HEK293 (cell line): ENCODE measurements at regions not wholly inside any gene's neighbourhood (a gene's known extent, or its start where the extent isn't known, plus 50 kb on each side); places are given as distances from the start of the nearest gene placed in this dataset.
"Not testable (repeated sequence)": the region's sequence is repeated elsewhere in the genome, so short reads cannot be mapped to it uniquely, and the experiment has no call there.

ENCODE experiments used
- CTCF ChIA-PET: fragments of 350-600 bp; formaldehyde crosslinking; extraction: SDS; loops from one replicate; lab custom pipeline; 2021; ENCODE audit warnings: antibody characterized with exemption; lab: Yijun Ruan, JAX
- POLR2A ChIA-PET: fragments of 300-600 bp; formaldehyde crosslinking; extraction: SDS; loops from one replicate; lab custom pipeline; 2020; ENCODE audit warnings: antibody characterized with exemption, inconsistent platforms; lab: Yijun Ruan, JAX
- H3K27ac ChIP-seq: fragments of 200-500 bp; sonication (Bioruptor generic); 2 replicates; pipeline ENCODE4 v1.5.1; 2014; ENCODE audit warnings: low read depth, low read length, control low read depth, inconsistent platforms; ENCODE audit errors: extremely low read depth
- H3K36me3 ChIP-seq, 2 experiments: fragments of 200-500 bp in 1 of 2; sonication (Bioruptor generic) in 1 of 2; 1 replicate in 1 of 2; 2 replicates in 1 of 2; pipeline ENCODE4 v1.5.1; 2014 to 2017; ENCODE audit warnings: inconsistent platforms in 2 of 2, low read length in 2 of 2; ENCODE audit not compliant: control insufficient read depth in 2 of 2, insufficient read depth in 1 of 2
- H3K4me1 ChIP-seq: fragments of 200-500 bp; sonication (Bioruptor generic); 2 replicates; pipeline ENCODE4 v1.5.1; 2014; ENCODE audit warnings: mild to moderate bottlenecking, low read length, inconsistent platforms; ENCODE audit not compliant: control insufficient read depth, insufficient read depth
- H3K4me3 ChIP-seq: 2 replicates; pipeline ENCODE4 v1.5.1; 2011; ENCODE audit warnings: low read depth, mild to moderate bottlenecking, control low read depth, low read length, moderate library complexity
- H3K9me3 ChIP-seq: fragments of 200-500 bp; sonication (Bioruptor generic); 2 replicates; pipeline ENCODE4 v1.5.1; 2014; ENCODE audit warnings: low read depth, low read length, inconsistent platforms; ENCODE audit not compliant: control insufficient read depth, insufficient read depth
- HOXA7 ChIP-seq: sonication (generic); formaldehyde crosslinking; IDR thresholded peaks from 2 replicates; pipeline ENCODE4 v1.8.1; 2022; ENCODE audit warnings: missing genetic modification reagents, borderline replicate concordance
- KLF9 ChIP-seq: fragments of 450-650 bp; formaldehyde crosslinking; IDR thresholded peaks from 2 replicates; pipeline ENCODE4 v1.5.1; 2016; ENCODE audit warnings: missing biosample characterization, missing genetic modification characterization, low read depth
- MEIS1 ChIP-seq: sonication (generic); formaldehyde crosslinking; IDR thresholded peaks from 2 replicates; pipeline ENCODE4 v1.8.1; 2022; ENCODE audit warnings: missing genetic modification reagents, mild to moderate bottlenecking, borderline replicate concordance
- SCRT2 ChIP-seq: fragments of 450-650 bp; formaldehyde crosslinking; IDR thresholded peaks from 2 replicates; pipeline ENCODE4 v1.5.1; 2016; ENCODE audit warnings: missing biosample characterization, missing genetic modification characterization
- ZNF112 ChIP-seq: fragments of 450-650 bp; formaldehyde crosslinking; IDR thresholded peaks from 2 replicates; pipeline ENCODE4 v1.5.0; 2017; ENCODE audit warnings: missing biosample characterization, missing genetic modification characterization
- ZNF23 ChIP-seq: fragments of 450-650 bp; formaldehyde crosslinking; IDR thresholded peaks from 2 replicates; pipeline ENCODE4 v1.5.1; 2016; ENCODE audit warnings: missing biosample characterization, missing genetic modification characterization, borderline replicate concordance
- ZNF549 ChIP-seq: fragments of 450-650 bp; IDR thresholded peaks from 2 replicates; pipeline ENCODE4 v1.5.1; 2018; ENCODE audit warnings: missing biosample characterization, missing genetic modification characterization, mild to moderate bottlenecking, inconsistent platforms, moderate library complexity
- ZNF624 ChIP-seq: fragments of 450-650 bp; formaldehyde crosslinking; IDR thresholded peaks from 2 replicates; pipeline ENCODE4 v1.5.1; 2017; ENCODE audit warnings: missing biosample characterization, missing genetic modification characterization
- ZNF776 ChIP-seq: fragments of 450-650 bp; formaldehyde crosslinking; IDR thresholded peaks from 2 replicates; pipeline ENCODE4 v1.5.0; 2017; ENCODE audit warnings: missing biosample characterization, missing genetic modification characterization, borderline replicate concordance
- TF ChIP-seq, protein P1 (sequence below): fragments of 450-650 bp; formaldehyde crosslinking; IDR thresholded peaks from 2 replicates; pipeline ENCODE4 v1.5.1; 2016; ENCODE audit warnings: missing biosample characterization, missing genetic modification characterization
- TF ChIP-seq, protein P2 (sequence below): fragments of 450-650 bp; formaldehyde crosslinking; IDR thresholded peaks from 2 replicates; pipeline ENCODE4 v1.5.1; 2016; ENCODE audit warnings: missing biosample characterization, missing genetic modification characterization
- TF ChIP-seq, protein P3 (sequence below): fragments of 450-650 bp; formaldehyde crosslinking; IDR thresholded peaks from 2 replicates; pipeline ENCODE4 v1.5.1; 2016; ENCODE audit warnings: missing biosample characterization, missing genetic modification characterization, borderline replicate concordance
- TF ChIP-seq, protein P4 (sequence below): fragments of 450-650 bp; formaldehyde crosslinking; IDR thresholded peaks from 2 replicates; pipeline ENCODE4 v1.5.1; 2016; ENCODE audit warnings: missing biosample characterization, missing genetic modification characterization, low read depth
- TF ChIP-seq, protein P5 (sequence below): fragments of 450-650 bp; formaldehyde crosslinking; conservative IDR thresholded peaks from 2 replicates; pipeline ENCODE4 v1.5.1; 2016; ENCODE audit warnings: low read depth, missing biosample characterization, missing genetic modification characterization

DNA sequence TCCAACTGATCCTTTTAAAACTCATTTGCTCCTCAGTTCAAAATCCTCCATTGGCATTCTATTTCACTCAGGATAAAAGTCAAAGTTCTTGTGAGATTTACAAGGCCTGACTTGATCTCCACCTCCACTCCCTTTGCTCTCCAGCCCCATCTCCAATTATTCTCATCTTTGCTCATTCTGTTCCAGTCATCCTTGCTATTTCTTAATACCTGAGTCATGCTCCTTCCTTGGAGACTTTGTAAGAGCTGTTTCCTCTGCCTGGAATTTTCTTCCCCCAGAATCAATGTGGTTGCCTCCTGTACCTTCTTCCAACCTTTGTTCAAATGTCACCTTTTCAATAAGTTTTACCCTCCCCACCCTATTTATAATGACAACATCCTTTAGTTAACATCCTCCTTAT lies 373.5 kb downstream of the HTR1B start (continued):
- TF ChIP-seq, protein P1, sequence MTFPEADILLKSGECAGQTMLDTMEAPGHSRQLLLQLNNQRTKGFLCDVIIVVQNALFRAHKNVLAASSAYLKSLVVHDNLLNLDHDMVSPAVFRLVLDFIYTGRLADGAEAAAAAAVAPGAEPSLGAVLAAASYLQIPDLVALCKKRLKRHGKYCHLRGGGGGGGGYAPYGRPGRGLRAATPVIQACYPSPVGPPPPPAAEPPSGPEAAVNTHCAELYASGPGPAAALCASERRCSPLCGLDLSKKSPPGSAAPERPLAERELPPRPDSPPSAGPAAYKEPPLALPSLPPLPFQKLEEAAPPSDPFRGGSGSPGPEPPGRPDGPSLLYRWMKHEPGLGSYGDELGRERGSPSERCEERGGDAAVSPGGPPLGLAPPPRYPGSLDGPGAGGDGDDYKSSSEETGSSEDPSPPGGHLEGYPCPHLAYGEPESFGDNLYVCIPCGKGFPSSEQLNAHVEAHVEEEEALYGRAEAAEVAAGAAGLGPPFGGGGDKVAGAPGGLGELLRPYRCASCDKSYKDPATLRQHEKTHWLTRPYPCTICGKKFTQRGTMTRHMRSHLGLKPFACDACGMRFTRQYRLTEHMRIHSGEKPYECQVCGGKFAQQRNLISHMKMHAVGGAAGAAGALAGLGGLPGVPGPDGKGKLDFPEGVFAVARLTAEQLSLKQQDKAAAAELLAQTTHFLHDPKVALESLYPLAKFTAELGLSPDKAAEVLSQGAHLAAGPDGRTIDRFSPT (tag by site-specific recombination) = no peak
- TF ChIP-seq ZNF776 (tag by site-specific recombination) = no peak
- TF ChIP-seq HOXA7 (CRISPR knock-in tag) = no peak

DNA sequence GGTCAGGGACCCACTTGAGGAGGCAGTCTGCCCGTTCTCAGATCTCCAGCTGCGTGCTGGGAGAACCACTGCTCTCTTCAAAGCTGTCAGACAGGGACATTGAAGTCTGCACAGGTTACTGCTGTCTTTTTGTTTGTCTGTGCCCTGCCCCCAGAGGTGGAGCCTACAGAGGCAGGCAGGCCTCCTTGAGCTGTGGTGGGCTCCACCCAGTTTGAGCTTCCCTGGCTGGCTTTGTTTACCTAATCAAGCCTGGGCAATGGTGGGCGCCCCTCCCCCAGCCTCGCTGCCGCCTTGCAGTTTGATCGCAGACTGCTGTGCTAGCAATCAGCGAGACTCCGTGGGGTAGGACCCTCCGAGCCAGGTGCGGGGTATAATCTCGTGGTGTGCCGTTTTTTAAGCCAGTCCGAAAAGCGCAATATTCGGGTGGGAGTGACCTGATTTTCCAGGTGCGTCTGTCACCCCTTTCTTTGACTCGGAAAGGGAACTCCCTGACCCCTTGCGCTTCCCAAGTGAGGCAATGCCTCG lies 375.4 kb downstream of the HTR1B start:
- CTCF ChIA-PET, H3K36me3 ChIP-seq, H3K27ac ChIP-seq, H3K9me3 ChIP-seq, POLR2A ChIA-PET, H3K4me3 ChIP-seq, H3K4me1 ChIP-seq: not testable (repeated sequence)

DNA sequence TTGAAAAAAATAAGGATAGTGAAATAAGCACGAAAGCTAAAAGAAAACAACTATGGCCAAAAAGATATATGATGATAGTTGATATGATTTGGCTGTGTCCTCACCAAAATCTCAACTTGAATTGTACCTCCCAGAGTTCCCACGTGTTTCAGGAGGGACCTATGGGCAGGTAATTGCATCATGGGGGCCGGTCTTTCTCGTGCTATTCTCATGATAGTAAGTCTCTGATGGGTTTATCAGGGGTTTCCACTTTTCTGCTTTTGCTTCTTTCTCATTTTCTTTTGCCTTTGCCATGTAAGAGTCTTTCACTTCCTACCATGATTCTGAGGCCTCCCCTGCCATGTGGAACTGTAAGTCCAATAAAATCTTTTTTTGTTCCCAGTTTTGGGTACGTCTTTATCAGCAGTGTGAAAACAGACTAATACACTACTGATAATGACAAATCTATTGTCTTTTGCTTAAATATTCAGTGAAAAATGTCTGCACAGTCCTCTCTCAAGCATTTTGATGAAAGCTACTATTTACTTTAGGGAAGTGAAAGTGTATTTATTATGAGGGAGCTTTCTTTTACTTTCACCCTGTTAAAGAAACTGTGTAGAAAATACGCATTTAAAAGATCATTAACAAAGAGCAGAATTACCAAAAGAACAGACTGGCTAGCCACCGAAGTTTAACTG lies 389.1 kb downstream of the HTR1B start:
- H3K9me3 ChIP-seq = no peaks in the 10 kb centered on the region
- TF ChIP-seq KLF9 (tag by site-specific recombination) (no peak), MEIS1 (CRISPR knock-in tag) (no peak), ZNF549 (tag by site-specific recombination) (no peak), ZNF23 (no peak), ZNF624 (tag by site-specific recombination) (no peak), ZNF112 (tag by site-specific recombination) (no peak), SCRT2 (tag by site-specific recombination) (no peak)
- TF ChIP-seq, protein P2, sequence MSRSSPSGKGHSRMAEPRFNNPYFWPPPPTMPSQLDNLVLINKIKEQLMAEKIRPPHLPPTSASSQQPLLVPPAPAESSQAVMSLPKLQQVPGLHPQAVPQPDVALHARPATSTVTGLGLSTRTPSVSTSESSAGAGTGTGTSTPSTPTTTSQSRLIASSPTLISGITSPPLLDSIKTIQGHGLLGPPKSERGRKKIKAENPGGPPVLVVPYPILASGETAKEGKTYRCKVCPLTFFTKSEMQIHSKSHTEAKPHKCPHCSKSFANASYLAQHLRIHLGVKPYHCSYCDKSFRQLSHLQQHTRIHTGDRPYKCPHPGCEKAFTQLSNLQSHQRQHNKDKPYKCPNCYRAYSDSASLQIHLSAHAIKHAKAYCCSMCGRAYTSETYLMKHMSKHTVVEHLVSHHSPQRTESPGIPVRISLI (tag by site-specific recombination) = no peak
- TF ChIP-seq, protein P3, sequence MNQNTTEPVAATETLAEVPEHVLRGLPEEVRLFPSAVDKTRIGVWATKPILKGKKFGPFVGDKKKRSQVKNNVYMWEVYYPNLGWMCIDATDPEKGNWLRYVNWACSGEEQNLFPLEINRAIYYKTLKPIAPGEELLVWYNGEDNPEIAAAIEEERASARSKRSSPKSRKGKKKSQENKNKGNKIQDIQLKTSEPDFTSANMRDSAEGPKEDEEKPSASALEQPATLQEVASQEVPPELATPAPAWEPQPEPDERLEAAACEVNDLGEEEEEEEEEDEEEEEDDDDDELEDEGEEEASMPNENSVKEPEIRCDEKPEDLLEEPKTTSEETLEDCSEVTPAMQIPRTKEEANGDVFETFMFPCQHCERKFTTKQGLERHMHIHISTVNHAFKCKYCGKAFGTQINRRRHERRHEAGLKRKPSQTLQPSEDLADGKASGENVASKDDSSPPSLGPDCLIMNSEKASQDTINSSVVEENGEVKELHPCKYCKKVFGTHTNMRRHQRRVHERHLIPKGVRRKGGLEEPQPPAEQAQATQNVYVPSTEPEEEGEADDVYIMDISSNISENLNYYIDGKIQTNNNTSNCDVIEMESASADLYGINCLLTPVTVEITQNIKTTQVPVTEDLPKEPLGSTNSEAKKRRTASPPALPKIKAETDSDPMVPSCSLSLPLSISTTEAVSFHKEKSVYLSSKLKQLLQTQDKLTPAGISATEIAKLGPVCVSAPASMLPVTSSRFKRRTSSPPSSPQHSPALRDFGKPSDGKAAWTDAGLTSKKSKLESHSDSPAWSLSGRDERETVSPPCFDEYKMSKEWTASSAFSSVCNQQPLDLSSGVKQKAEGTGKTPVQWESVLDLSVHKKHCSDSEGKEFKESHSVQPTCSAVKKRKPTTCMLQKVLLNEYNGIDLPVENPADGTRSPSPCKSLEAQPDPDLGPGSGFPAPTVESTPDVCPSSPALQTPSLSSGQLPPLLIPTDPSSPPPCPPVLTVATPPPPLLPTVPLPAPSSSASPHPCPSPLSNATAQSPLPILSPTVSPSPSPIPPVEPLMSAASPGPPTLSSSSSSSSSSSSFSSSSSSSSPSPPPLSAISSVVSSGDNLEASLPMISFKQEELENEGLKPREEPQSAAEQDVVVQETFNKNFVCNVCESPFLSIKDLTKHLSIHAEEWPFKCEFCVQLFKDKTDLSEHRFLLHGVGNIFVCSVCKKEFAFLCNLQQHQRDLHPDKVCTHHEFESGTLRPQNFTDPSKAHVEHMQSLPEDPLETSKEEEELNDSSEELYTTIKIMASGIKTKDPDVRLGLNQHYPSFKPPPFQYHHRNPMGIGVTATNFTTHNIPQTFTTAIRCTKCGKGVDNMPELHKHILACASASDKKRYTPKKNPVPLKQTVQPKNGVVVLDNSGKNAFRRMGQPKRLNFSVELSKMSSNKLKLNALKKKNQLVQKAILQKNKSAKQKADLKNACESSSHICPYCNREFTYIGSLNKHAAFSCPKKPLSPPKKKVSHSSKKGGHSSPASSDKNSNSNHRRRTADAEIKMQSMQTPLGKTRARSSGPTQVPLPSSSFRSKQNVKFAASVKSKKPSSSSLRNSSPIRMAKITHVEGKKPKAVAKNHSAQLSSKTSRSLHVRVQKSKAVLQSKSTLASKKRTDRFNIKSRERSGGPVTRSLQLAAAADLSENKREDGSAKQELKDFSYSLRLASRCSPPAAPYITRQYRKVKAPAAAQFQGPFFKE (tag by site-specific recombination) = no peak
- TF ChIP-seq, protein P4, sequence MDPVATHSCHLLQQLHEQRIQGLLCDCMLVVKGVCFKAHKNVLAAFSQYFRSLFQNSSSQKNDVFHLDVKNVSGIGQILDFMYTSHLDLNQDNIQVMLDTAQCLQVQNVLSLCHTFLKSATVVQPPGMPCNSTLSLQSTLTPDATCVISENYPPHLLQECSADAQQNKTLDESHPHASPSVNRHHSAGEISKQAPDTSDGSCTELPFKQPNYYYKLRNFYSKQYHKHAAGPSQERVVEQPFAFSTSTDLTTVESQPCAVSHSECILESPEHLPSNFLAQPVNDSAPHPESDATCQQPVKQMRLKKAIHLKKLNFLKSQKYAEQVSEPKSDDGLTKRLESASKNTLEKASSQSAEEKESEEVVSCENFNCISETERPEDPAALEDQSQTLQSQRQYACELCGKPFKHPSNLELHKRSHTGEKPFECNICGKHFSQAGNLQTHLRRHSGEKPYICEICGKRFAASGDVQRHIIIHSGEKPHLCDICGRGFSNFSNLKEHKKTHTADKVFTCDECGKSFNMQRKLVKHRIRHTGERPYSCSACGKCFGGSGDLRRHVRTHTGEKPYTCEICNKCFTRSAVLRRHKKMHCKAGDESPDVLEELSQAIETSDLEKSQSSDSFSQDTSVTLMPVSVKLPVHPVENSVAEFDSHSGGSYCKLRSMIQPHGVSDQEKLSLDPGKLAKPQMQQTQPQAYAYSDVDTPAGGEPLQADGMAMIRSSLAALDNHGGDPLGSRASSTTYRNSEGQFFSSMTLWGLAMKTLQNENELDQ (tag by site-specific recombination) = no peak
- TF ChIP-seq, protein P5, sequence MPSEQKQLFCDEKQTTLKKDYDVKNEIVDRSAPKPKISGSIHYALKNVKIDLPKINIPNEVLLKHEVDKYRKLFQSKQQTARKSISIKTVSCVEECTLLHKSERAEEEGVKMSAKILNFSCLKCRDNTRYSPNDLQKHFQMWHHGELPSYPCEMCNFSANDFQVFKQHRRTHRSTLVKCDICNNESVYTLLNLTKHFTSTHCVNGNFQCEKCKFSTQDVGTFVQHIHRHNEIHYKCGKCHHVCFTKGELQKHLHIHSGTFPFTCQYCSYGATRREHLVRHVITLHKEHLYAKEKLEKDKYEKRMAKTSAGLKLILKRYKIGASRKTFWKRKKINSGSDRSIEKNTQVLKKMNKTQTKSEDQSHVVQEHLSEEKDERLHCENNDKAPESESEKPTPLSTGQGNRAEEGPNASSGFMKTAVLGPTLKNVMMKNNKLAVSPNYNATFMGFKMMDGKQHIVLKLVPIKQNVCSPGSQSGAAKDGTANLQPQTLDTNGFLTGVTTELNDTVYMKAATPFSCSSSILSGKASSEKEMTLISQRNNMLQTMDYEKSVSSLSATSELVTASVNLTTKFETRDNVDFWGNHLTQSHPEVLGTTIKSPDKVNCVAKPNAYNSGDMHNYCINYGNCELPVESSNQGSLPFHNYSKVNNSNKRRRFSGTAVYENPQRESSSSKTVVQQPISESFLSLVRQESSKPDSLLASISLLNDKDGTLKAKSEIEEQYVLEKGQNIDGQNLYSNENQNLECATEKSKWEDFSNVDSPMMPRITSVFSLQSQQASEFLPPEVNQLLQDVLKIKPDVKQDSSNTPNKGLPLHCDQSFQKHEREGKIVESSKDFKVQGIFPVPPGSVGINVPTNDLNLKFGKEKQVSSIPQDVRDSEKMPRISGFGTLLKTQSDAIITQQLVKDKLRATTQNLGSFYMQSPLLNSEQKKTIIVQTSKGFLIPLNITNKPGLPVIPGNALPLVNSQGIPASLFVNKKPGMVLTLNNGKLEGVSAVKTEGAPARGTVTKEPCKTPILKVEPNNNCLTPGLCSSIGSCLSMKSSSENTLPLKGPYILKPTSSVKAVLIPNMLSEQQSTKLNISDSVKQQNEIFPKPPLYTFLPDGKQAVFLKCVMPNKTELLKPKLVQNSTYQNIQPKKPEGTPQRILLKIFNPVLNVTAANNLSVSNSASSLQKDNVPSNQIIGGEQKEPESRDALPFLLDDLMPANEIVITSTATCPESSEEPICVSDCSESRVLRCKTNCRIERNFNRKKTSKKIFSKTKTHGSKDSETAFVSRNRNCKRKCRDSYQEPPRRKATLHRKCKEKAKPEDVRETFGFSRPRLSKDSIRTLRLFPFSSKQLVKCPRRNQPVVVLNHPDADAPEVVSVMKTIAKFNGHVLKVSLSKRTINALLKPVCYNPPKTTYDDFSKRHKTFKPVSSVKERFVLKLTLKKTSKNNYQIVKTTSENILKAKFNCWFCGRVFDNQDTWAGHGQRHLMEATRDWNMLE (tag by site-specific recombination) = no peak
- TF ChIP-seq, all 188 proteins: peak for 0
- ChIA-PET CTCF (no interaction called here), POLR2A (no interaction called here)
- H3K36me3 ChIP-seq = no peaks in the 10 kb centered on the region
- H3K4me3 ChIP-seq = no peak overlapping the region
- H3K4me1 ChIP-seq = no peaks in the 10 kb centered on the region
- no peak overlapping the region for H3K27ac ChIP-seq
